HG03571 (cell line): ENCODE measurements at regions not wholly inside any gene's neighbourhood (a gene's known extent, or its start where the extent isn't known, plus 50 kb on each side); places are given as distances from the start of the nearest gene placed in this dataset.

Source experiments
- ATAC-seq: cut with Tn5 transposase; IDR thresholded peaks from one replicate; pipeline ENCODE4 v1.9.1; 2021; ENCODE audit not compliant: unreplicated experiment

GRCh38 chr1:82445827-82446226, 645.1 kb downstream of the ADGRL2 start:
- ATAC-seq, result no peak

- no peak for ATAC-seq
Observed at GRCh38 chr1:82445132-82445531, 644.4 kb downstream of the ADGRL2 start.

- no peak for ATAC-seq
Observed at GRCh38 chr1:82441402-82441801, 640.7 kb downstream of the ADGRL2 start.

- ATAC-seq, result no peak
Observed at GRCh38 chr1:82423174-82423815, 622.6 kb downstream of the ADGRL2 start.

DNA sequence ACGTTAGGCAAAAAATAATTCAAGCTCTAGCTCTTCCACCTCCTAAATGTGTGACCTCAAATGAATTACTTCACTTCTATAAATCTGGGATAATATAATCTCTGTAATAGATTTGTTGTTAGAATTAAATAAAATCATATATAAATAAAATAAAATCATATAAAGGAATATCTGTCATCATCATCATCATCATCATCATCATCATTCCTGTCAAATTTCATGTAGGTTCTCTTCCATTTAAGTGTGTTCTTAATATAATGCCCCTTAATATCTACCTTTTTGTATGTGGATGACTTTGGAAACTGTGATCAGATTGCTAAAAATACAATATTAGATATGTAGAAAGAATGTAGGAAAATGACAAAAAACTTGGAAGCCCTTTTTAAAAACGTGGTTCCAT, 621.0 kb downstream of the ADGRL2 start:
- no peak for ATAC-seq

DNA sequence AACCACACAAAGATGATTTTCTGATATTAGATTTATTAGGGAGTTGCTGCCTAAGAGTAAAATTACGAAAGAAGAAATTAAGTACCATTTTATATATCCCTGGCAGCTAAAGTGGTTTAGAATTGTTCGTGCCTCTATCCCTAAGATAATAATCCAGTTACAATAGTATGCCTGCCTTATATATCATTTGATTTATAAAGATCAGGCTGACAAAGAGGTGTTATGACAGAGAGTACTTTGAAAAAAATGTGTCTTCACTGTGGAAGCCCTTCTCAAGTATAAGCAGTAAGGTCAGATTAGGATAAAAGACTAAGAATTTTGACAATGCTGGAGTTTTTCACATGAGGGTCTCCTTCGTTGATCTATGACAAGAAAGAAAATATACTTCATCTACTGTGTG, 619.9 kb downstream of the ADGRL2 start:
- ATAC-seq, result no peak

GRCh38 chr1:82411605-82412004, 610.9 kb downstream of the ADGRL2 start:
- no peak for ATAC-seq

GRCh38 chr1:82405333-82405732, 604.6 kb downstream of the ADGRL2 start:
- no peak for ATAC-seq

GRCh38 chr1:82401116-82401515, 600.4 kb downstream of the ADGRL2 start:
- no peak for ATAC-seq

GRCh38 chr1:82400521-82400920, 599.8 kb downstream of the ADGRL2 start:
- ATAC-seq, result no peak

GRCh38 chr1:82399093-82399492, 598.4 kb downstream of the ADGRL2 start:
- no peak for ATAC-seq

DNA sequence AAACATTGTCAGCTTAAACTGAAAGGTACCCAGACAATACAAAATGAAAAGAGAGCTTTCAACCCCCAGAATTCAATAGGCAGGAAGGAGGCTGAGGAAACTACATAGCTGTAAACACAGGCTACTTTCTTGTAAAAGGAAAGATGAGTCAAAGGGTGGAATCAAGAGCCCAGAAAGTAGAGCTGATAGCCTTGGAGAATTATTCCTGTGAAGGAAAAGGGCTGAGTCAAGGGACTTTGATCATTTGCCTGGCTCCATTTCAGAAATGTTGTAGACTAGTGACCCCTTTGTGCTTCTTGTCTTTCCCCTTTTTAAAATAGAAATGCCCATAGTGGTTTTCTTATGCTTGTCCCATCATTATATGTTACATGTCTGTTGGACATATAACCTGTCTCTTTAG, 597.6 kb downstream of the ADGRL2 start:
- no peak for ATAC-seq

- ATAC-seq, result no peak
Observed at GRCh38 chr1:82395440-82395839, 594.7 kb downstream of the ADGRL2 start.

GRCh38 chr1:82392946-82393345, 592.2 kb downstream of the ADGRL2 start:
- no peak for ATAC-seq

DNA sequence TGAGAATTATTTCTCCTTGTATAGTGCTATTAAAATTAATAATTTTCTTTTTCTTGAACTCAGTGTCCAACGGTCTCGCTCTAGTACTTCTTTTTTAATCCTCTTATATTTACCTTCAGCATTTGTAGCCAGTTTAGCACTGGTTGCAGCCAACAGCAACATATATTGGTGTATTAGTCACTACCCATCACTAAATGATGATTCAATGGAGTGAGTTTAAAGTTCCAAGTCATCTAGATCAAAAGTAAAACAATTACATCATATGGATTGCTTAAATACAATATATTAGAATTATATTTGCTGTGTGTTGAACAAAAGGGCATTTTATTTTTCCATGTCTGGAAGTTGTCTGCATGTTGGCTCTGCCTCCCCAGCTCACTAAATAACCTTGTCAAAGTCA, 591.8 kb downstream of the ADGRL2 start:
- ATAC-seq, result no peak

- no peak for ATAC-seq
Observed at GRCh38 chr1:82391712-82392111, 591.0 kb downstream of the ADGRL2 start.

- ATAC-seq, result no peak
Observed at GRCh38 chr1:82390627-82391026, 589.9 kb downstream of the ADGRL2 start.

DNA sequence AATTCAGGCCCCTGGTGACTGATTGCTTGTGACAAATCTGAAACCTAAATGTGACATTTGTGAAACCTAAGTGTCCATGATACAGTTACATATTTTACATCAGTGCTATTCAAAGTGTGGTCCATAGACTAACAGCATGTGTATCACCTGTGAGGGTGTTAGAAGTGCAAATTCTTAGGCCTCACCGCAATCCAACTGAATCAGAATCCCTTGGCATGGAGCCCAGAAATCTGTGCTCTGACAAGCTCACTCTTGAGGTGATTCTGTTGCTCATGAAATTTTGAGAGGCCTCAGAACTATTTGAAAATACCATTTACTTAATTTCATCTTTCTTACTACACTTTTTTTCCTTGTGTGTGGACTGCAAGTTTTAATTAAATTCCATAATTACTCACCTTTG, 587.9 kb downstream of the ADGRL2 start:
- ATAC-seq, result no peak

DNA sequence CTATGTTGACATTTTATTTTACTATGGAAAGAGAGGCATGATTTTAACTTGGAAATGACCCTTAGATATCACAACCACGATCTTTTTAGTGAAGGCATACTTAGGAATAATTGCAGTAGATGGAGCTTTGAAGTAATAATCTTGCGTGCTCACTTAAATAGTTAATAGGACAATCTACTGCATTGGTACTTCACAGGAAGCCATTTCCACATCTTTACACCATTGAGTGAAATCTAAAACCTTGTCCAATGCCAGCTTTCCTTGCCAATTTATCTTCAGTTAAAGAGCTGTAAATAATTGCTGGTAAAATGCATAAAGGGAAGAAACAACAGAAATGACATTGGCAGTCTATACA, 586.3 kb downstream of the ADGRL2 start:
- ATAC-seq, result no peak

GRCh38 chr1:82386365-82387011, 585.8 kb downstream of the ADGRL2 start:
- ATAC-seq, result no peak

DNA sequence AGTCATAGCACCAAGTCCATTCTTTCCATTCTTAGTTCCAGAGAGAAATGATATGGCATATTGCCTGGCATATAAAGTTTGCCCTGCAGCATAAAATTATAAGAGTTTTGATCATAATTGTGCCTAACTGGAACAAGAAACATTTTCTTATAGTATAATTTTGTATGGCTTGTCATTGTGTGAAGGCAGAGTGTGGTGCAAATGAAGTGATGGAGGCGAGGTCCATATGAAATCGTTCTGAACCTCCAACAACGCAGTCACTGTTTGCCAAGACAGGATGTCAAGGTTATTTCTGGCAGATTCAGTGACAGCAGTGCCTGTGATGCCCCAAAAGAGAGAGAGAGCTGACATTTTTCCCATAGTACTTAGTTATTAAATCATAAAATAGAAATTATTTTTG, 584.0 kb downstream of the ADGRL2 start:
- ATAC-seq, result no peak

GRCh38 chr1:82377201-82377884, 576.6 kb downstream of the ADGRL2 start:
- ATAC-seq, result no peak

- no peak for ATAC-seq
Observed at GRCh38 chr1:82373710-82374109, 573.0 kb downstream of the ADGRL2 start.
